OCI-LY3 (cell line): ENCODE measurements at regions not wholly inside any gene's neighbourhood (a gene's known extent, or its start where the extent isn't known, plus 50 kb on each side); places are given as distances from the start of the nearest gene placed in this dataset.

Source experiments
- H2AFZ ChIP-seq: fragments of 200-600, 300-600 bp; shearing (Covaris generic); 2 replicates; pipeline ENCODE4 v1.6.0; 2014; ENCODE audit warnings: antibody characterized with exemption, low read depth, low read length
- H3K27ac ChIP-seq: fragments of 200-600, 300-600 bp; sonication (generic); 2 replicates; pipeline ENCODE4 v1.5.1; 2014; ENCODE audit warnings: mild to moderate bottlenecking, low read length, moderate library complexity, mixed read lengths
- H3K27me3 ChIP-seq: fragments of 200-600, 300-600 bp; sonication (generic); 2 replicates; pipeline ENCODE4 v1.6.1; 2014; ENCODE audit warnings: low read depth, low read length, mixed read lengths
- H3K36me3 ChIP-seq: fragments of 200-600, 300-600 bp; sonication (generic); replicated peaks from 2 replicates; pipeline ENCODE3; 2014; ENCODE audit warnings: low read depth, low read length, mixed read lengths
- H3K4me1 ChIP-seq: fragments of 300-600, 200-600 bp; sonication (generic); 2 replicates; pipeline ENCODE4 v1.6.1; 2014; ENCODE audit warnings: low read length, mixed read lengths
- H3K4me2 ChIP-seq: fragments of 200-600, 300-600 bp; sonication (generic); 2 replicates; pipeline ENCODE4 v1.6.1; 2014; ENCODE audit warnings: low read length, mixed read lengths
- H3K4me3 ChIP-seq: fragments of 300-600, 200-600 bp; sonication (generic); 2 replicates; pipeline ENCODE4 v1.5.1; 2014; ENCODE audit warnings: antibody characterized with exemption, mild to moderate bottlenecking, low read length, moderate library complexity
- H3K79me2 ChIP-seq: fragments of 300-600, 200-600 bp; shearing (Covaris generic); 2 replicates; pipeline ENCODE4 v1.6.1; 2014; ENCODE audit warnings: mild to moderate bottlenecking, low read length, mixed read lengths
- H3K9ac ChIP-seq: fragments of 300-600, 200-600 bp; shearing (Covaris generic); 2 replicates; pipeline ENCODE4 v1.6.0; 2014; ENCODE audit warnings: mild to moderate bottlenecking, low read length, moderate library complexity
- H3K9me3 ChIP-seq: fragments of 200-600, 300-600 bp; shearing (Covaris generic); 2 replicates; pipeline ENCODE4 v1.6.1; 2014; ENCODE audit warnings: low read length, mixed read lengths; ENCODE audit not compliant: insufficient read depth
- H4K20me1 ChIP-seq: fragments of 200-600, 300-600 bp; sonication (generic); 2 replicates; pipeline ENCODE4 v1.6.1; 2016; ENCODE audit warnings: low read length, mixed read lengths; ENCODE audit not compliant: insufficient read depth
- CTCF ChIP-seq: fragments of 200-600, 300-600 bp; sonication (generic); IDR thresholded peaks from 2 replicates; pipeline ENCODE4 v1.5.1; 2014; ENCODE audit warnings: antibody characterized with exemption, low read length, low read depth
- EZH2phosphoT487 ChIP-seq: fragments of 200-600 bp; shearing (Covaris generic); IDR thresholded peaks from 2 replicates; pipeline ENCODE4 v1.6.1; 2018; ENCODE audit warnings: antibody characterized with exemption, mixed run types, low read depth

- Histone ChIP-seq H3K9ac (no peak overlapping the region), H3K4me3 (no peak overlapping the region), H4K20me1 (no peaks in the 10 kb centered on the region), H3K27me3 (no peaks in the 10 kb centered on the region), H3K4me1 (no peaks in the 10 kb centered on the region), H3K79me2 (no peaks in the 10 kb centered on the region), H3K27ac (no peak overlapping the region), H2AFZ (no peak overlapping the region), H3K4me2 (no peak overlapping the region), H3K36me3 (no peaks in the 10 kb centered on the region), H3K9me3 (no peaks in the 10 kb centered on the region)
- TF ChIP-seq EZH2phosphoT487 (no peak), CTCF (no peak)
Measured at GRCh38 chr2:138112536-138112935, 148.3 kb downstream of the HNMT start.

GRCh38 chr2:138113871-138114525, 149.7 kb downstream of the HNMT start:
- H3K79me2 ChIP-seq, result no peaks in the 10 kb centered on the region
- TF ChIP-seq CTCF (no peak), EZH2phosphoT487 (no peak)

GRCh38 chr2:138115666-138116065, 151.4 kb downstream of the HNMT start:
- Histone ChIP-seq H3K27me3 (no peaks in the 10 kb centered on the region), H3K4me2 (no peak overlapping the region), H3K27ac (no peak overlapping the region), H3K9me3 (no peaks in the 10 kb centered on the region), H3K4me3 (no peak overlapping the region), H2AFZ (no peak overlapping the region), H3K36me3 (no peaks in the 10 kb centered on the region), H3K4me1 (no peaks in the 10 kb centered on the region), H3K9ac (no peak overlapping the region), H4K20me1 (no peaks in the 10 kb centered on the region), H3K79me2 (no peaks in the 10 kb centered on the region)
- no peak for TF ChIP-seq CTCF
- TF ChIP-seq EZH2phosphoT487, result no peak

More at GRCh38 chr2:138113871-138114525, 149.7 kb downstream of the HNMT start:
- no peak overlapping the region for H3K9ac ChIP-seq
- no peak overlapping the region for H3K4me2 ChIP-seq
- no peaks in the 10 kb centered on the region for H3K4me1 ChIP-seq
- H2AFZ ChIP-seq, result no peak overlapping the region
- no peaks in the 10 kb centered on the region for H3K9me3 ChIP-seq
- H3K4me3 ChIP-seq, result no peak overlapping the region
- no peaks in the 10 kb centered on the region for H4K20me1 ChIP-seq
- H3K27me3 ChIP-seq, result no peaks in the 10 kb centered on the region
- H3K36me3 ChIP-seq, result no peaks in the 10 kb centered on the region
- no peak overlapping the region for H3K27ac ChIP-seq

- Histone ChIP-seq H3K4me3 (no peak overlapping the region), H3K9me3 (no peaks in the 10 kb centered on the region), H3K4me1 (no peaks in the 10 kb centered on the region), H3K79me2 (no peaks in the 10 kb centered on the region), H3K4me2 (no peak overlapping the region), H3K9ac (no peak overlapping the region), H2AFZ (no peak overlapping the region), H3K36me3 (no peaks in the 10 kb centered on the region), H3K27ac (no peak overlapping the region), H3K27me3 (no peaks in the 10 kb centered on the region), H4K20me1 (no peaks in the 10 kb centered on the region)
- TF ChIP-seq CTCF (no peak), EZH2phosphoT487 (no peak)
Measured at GRCh38 chr2:138116456-138116855, 152.2 kb downstream of the HNMT start.
